ENCODE measurements at regions not wholly inside any gene's neighbourhood (a gene's known extent, or its start where the extent isn't known, plus 50 kb on each side); places are given as distances from the start of the nearest gene placed in this dataset.

DNA sequence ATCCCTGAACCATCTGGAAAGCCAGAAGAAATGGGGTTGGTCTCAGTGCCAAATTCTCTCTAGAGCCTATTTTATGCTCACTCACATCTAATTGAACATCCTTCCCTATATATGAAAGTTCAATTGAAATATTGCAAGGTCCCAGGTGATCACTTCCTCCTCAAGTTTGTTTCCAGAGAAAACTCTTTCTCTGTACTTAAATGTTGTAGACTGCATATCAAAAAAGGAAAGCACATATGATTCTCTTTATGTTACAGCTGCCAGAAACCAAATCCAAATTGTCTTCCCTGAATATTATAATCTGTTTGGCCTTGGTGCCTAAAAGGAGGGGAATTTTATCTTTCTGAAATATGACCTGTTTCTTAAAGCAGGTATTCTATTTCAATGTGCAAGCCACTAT is 93.3 kb downstream of the SHOX2 start:
- TF ChIP-seq, protein P1, sequence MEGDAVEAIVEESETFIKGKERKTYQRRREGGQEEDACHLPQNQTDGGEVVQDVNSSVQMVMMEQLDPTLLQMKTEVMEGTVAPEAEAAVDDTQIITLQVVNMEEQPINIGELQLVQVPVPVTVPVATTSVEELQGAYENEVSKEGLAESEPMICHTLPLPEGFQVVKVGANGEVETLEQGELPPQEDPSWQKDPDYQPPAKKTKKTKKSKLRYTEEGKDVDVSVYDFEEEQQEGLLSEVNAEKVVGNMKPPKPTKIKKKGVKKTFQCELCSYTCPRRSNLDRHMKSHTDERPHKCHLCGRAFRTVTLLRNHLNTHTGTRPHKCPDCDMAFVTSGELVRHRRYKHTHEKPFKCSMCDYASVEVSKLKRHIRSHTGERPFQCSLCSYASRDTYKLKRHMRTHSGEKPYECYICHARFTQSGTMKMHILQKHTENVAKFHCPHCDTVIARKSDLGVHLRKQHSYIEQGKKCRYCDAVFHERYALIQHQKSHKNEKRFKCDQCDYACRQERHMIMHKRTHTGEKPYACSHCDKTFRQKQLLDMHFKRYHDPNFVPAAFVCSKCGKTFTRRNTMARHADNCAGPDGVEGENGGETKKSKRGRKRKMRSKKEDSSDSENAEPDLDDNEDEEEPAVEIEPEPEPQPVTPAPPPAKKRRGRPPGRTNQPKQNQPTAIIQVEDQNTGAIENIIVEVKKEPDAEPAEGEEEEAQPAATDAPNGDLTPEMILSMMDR (IDR thresholded peaks at IDR 0.05): no peak
- no peak for TF ChIP-seq POLR2A (IDR thresholded peaks at IDR 0.05)

All from prostate gland (tissue), 2 donors.